HG02610 (cell line): ENCODE measurements at regions not wholly inside any gene's neighbourhood (a gene's known extent, or its start where the extent isn't known, plus 50 kb on each side); places are given as distances from the start of the nearest gene placed in this dataset.
"Not testable (repeated sequence)": the region's sequence is repeated elsewhere in the genome, so short reads cannot be mapped to it uniquely, and the experiment has no call there.

Experiments used
- ATAC-seq: cut with Tn5 transposase; IDR thresholded peaks from one replicate; pipeline ENCODE4 v1.9.1; 2021; ENCODE audit warnings: mild to moderate bottlenecking, moderate library complexity; ENCODE audit not compliant: unreplicated experiment

GRCh38 chr13:110045202-110045601, 258.8 kb upstream of the IRS2 start:
- ATAC-seq, result no peak

DNA sequence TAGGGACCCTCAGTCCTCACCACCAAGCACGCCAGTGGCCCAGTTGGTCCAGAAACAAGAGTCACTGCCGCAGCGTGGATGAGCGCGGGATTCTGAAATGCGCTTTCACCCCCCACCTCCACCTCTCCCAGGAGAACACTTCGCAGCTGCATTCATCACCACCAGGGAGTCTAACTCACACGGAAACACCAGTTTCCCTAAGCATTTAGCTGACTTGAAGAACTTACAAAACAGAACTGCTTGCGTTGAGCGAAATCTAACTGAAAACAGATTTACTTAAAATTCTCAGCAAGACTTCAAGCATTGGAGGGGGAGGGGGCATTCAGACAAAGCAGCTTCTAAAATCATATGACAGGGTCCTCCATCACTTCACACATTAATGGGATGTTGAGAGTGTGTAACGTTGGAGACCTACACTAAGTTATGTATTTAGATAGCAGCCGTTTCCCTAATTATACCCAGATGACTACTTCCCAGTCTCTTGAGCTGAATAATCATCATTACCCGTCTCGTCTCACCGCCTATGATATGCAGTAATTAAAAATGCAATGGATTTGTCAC, 258.2 kb upstream of the IRS2 start:
- ATAC-seq, result no peak

DNA sequence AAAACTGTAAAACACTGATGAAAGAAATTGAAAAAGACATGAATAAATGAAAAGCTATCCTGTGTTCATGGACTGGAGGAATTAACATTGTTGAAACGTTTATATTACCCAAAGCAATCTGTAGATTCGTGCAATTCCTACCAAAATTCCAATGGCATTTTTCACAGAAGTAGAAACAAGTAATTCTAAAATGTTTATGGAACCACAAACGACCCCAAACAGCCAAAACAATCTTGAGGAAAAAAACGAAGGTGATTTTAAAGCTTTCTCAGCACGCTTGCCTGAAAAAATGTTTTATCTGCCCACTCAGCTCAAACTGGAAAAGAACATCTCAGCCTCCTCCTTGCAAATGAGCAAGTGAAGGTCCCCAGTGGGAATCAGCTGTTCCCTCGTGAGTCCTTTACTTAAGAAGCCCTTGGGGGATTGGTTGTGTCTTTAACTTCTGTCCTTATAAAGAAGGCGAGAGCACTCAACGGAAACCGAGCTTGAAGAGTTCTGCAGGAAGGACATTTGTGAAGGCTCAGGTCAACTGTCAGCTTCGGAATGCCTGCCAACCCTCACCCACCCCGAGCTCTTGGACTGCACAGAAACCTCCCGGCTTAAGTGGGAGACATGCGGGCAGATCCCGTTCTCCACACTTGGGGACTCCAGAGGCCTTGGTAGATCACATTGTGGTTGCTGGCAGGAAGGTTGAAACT, 256.0 kb upstream of the IRS2 start:
- ATAC-seq, result no peak

- ATAC-seq, result not testable (repeated sequence)
Observed at GRCh38 chr13:110041638-110042037, 255.3 kb upstream of the IRS2 start.

- ATAC-seq, result no peak
Observed at GRCh38 chr13:110037925-110038573, 251.7 kb upstream of the IRS2 start.

- no peak for ATAC-seq
Observed at GRCh38 chr13:110036060-110036459, 249.7 kb upstream of the IRS2 start.

DNA sequence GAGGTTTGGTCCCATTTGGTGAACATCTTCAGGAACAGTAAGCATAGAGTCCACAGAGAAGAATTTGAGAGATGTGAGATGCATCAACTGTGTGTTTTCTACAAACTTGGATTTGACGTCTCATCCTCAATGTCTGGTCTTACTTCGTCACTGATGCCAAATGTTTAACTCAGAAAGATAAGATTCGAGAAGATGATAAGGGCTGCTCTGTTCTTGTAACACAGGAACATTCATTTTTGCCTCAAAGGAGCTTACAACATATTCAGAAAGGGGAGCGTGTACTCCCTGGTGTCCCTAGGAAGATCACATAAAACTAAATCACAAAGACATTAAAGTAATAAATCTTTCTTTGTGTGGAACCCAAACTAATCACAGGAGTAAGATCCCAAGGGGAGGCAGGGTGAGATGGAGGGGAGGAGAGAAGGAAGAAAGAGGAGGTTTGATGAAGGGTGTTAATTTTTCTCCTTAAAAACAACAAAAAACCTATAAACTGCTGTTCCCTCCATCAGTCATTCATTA, 247.7 kb upstream of the IRS2 start:
- ATAC-seq, result no peak

DNA sequence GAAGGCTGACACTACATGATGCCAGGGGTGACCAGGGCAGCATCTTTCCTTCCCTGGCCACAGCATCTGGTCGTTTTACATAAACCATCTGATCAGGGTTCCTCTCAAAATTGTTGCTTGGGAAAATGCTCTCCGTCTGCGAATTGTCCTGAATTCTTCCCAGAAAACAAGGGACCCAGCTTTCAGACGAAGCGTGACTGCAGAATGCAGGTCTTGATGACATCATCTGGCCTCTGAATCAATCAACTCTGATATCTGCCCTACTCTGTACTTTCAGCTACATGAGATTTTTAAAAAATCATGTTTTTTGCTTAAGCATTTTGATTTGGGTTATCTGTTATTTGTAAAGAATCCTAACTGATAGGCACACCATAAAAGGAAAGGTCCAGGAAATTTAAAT, 246.6 kb upstream of the IRS2 start:
- no peak for ATAC-seq

- no peak for ATAC-seq
Observed at GRCh38 chr13:110030394-110030928, 244.1 kb upstream of the IRS2 start.

DNA sequence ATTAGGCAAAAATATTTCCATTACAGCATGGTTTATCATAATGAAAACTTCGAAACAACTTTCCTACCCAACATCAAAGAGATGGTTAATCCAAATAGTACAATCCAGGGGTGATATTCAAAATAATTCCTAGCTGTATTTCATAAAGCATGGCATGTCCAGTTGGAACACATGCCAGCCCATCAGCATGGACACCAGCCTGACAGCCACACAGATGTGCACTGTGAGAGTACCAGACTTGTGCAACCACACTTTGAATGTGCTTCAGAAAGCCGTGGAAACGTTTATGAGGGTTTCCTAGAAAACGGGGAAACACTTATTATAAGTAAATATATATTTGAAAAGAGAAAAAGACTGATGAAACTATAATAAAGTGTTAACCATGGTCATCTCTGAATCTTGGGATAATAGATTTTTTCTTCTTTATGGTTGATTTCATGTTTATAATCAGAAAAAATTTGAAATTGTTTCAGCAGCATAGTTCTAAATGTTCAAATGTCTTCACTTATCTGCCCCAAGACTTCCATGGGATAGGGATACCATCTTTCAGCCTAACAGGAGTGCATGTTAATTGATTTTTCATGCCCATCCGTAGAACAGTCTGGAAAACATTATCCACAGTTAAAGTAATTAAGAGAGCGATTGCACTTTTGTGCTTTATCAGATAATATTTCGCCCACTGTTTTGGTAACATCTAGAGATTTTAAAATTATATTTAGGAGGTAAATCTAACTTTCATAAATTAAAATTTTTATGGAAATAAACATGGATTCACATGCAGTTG, 242.6 kb upstream of the IRS2 start:
- ATAC-seq, result no peak

DNA sequence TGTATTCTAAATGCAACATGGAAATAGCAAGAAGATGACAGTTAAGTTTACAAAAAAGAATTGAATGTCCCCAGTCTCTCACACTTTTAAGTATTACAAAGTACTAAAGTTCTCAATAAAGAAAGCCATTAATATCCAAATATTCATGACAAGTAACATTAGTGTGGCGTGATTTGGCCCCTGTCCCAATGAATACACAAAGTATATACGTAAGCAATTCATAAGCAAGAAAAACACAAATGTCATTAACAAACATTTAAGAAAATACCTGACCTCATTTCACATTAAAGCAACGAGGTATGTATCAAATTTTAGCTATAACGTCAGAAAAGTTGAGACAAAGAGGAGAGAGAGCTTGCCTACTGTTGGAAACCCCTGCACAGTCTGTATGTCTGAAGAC, 241.9 kb upstream of the IRS2 start:
- no peak for ATAC-seq

DNA sequence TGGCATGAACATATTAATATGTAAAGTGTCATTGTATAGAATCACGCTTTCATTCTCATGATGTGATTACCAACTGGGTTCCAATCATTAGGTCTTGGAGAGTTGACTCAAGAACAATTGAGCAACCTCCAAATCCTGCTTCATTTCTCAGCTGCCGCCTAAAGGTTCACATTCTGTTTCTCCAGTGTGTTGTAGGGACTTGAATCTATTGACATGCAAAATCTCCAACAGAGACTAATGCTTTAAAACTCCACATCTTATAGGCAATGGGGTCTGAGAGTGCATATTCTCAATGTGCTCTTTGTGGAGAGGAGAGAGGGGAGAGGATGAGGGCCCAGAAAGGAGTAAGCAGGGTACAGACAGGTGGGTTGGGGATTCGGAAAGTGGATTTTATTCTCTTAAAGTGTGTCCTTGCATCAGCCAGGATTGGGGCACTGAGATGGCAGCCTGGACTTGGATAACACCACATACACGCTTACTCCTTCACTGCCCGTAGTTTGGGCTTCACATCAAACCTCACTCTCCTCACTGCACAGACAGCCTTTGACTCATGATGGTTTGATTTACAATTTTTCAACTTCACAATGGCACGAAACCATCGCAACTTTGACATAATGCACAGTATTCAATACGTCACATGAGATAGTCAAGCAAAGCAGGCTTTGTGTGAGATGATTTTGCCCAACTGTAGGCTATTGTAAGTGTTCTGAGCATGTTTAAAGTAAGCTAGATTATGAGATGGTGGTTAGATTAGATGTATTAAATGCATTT, 241.3 kb upstream of the IRS2 start:
- no peak for ATAC-seq

GRCh38 chr13:110024645-110024980, 238.2 kb upstream of the IRS2 start:
- no peak for ATAC-seq

DNA sequence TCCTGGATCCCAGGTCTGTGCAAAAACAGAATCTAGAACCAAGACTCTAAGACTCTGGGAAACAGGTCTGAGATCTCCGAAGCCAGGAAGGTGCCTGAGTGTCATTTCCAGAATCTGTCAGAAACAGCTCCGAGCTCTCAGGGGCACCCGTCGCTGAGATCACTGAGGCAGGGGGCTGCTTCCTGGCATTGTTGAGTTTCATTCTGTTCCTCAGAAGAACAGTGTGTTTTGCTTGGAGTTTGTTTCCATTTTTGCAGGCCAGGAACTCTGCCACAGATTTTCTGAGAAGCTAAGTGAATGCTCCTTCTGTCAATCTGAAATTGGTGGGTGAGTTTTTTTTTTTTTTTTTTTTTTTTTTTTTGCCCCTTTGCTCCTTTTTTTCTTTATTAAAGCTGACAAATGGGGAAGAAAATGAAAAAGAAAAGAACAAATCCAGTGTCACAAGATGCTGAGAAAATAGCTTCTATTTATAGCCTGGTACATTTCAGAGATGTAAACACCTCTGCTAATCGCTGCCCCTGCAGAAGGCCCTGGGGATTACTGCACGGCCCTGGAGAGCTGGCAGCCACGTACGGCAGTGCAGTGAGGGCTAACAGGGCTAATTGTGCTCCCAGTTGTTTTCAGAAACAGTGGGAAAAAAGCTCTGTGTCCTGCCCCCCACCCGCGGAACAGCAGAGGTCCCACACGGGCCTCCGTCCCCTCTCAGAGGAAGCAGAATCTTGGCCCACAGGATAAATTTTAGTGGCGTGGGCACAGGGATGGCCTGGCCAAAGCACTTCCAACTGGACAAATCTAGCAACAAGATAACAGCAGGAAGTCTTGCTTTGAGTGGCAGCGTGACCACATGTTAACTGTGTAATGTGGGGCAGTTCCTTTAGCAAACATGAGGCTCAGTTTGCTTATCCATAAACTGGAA, 237.6 kb upstream of the IRS2 start:
- no peak for ATAC-seq

DNA sequence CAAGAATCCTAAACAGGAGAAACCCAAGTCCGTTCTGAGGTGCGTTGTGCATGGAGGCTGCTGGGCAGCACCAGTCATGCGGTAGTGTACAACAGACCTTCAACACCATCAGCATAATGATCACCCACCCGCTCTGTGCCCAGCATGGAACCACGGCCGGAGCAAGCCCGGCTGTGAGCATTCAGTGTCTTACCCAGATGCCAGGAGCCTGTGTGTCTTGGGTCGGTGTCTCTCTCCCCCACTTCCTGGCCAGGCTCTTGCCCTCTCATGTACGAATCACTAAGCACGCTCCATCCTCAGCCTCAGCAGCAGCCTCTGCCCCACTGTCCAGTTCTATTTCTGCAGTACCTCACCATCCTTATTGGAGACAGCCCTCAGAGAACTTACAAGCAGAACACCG, 231.6 kb upstream of the IRS2 start:
- ATAC-seq, result no peak

GRCh38 chr13:110017379-110017778, 231.0 kb upstream of the IRS2 start:
- ATAC-seq, result no peak

- ATAC-seq, result no peak
Observed at GRCh38 chr13:110015253-110015652, 228.9 kb upstream of the IRS2 start.

GRCh38 chr13:110014719-110015118, 228.3 kb upstream of the IRS2 start:
- no peak for ATAC-seq

DNA sequence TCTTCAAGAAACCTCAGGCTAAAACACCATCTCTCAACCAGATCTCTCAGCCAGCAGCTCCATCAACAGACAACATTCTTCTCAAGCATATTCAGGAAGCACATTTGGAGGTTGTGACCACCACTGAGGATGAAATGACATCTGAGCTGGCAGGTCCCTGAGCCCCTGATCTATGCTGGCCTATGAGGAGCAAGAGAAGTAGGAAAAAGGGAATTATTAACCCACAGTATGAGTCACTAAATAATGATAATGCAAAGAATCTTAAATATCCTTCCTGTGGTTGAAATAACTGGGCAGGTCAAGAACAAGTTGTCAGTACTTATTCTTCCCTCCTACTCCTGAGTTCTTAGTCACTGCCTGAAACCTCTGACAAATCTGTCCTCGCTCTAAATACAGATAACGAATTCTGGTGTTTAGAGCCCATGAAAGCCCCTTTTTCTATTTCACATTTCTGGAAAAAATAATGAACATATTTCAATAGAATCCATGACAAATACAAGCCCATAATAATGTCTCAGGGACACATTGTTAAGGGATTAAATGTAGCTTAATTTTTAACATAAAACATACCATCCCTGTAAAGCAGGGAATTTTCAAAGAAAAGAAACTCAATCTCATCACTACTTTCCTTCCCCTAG, 225.8 kb upstream of the IRS2 start:
- no peak for ATAC-seq
